GM21723 (cell line): ENCODE measurements at regions not wholly inside any gene's neighbourhood (a gene's known extent, or its start where the extent isn't known, plus 50 kb on each side); places are given as distances from the start of the nearest gene placed in this dataset.

Source experiments
- ATAC-seq: cut with Tn5 transposase; IDR thresholded peaks from one replicate; pipeline ENCODE4 v1.9.1; 2021; ENCODE audit warnings: mild to moderate bottlenecking, moderate library complexity; ENCODE audit not compliant: unreplicated experiment

DNA sequence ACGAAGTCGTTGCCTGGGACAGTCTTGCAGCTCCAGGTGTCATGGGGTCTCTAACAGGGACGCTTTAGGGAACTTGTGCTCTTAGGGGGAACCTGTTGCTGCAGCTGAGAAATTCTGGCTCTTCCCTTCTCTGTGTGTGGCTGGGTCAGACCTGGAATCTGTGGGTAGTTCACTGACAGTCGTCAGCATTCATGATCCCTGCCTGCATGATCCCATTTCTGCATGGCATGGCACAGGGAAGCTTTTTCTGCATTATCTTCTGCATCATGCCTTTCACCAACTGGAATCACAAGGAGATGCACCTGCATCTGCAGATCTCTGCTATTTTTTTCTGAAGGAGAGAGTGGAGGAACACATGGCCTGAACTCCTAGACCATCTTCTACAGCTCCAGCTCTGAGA, 85.6 kb downstream of the SOX9 start:
- ATAC-seq = no peak

DNA sequence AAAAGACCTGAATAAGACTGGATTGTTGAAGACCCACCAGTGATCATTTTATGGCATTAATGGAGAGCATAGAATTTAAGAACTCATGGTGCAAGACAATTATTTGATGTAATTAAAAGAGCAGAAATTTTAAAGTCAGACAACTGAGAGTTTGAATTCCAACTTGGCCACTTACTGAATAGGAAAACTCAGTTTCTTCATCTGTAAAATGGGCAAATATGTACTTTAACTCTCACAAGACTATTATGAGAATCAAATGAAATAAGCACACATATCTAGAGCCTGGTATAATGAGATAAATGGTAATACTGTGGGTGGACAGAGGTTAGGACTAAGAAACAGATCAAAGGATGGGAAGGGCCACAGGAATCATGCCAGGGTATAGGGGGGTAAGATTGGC, 88.0 kb downstream of the SOX9 start:
- ATAC-seq = no peak

DNA sequence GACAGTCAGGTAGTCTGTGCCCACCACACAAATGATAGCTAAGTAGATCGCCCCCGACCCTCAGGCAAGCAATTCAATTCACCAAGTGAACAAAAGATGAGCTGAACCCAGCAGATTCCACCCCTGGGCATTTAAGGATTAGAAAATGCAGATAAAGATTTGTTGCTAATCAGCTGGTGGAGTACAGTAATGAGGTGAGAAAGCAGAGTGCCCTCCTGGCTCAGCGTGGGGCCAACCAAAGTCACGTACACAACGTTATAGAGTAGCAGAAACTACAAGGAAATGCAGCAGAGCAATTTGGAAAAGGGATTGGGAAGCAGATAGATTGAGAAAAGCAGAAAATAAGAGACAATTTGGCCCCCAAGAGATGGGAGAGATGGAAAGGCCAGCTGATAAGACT, 91.2 kb downstream of the SOX9 start:
- no peak for ATAC-seq

DNA sequence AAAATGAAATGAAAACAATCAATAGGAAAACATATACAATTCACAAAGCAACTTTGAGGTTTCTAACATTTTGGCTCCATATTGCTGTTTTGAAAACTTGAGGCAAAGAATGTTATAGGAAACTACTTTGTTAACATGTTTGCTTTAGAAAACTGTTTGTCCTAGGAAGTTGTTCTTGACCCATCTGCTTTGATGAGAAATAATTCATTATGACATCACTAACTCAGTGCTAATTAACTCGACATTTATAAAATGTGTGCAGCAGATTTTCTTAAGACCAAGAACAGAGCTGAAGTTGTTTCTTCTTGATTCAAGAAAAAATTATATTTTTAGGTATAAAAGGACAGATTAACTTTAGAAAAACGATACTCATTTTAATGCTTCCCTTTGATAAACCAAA, 94.7 kb downstream of the SOX9 start:
- no peak for ATAC-seq

DNA sequence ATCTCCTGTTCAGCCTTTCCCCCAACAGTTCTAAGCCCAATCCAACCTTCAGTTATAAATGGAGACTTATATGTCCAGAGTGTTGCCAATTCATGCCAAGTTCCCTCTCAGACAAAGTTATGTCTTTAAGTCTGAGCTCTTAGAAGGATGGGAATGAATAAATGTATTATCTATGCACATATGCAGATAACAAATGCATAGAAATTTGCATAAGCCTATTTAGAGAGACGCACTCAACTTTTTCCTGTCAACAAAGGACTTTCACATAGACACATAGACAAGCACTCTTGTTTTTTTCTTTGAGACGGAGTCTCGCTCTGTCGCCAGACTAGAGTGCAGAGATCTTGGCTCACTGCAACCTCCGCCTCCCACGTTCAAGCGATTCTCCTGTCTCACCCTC, 95.1 kb downstream of the SOX9 start:
- no peak for ATAC-seq

GRCh38 chr17:72219137-72219823, 98.5 kb downstream of the SOX9 start:
- ATAC-seq = no peak

GRCh38 chr17:72219824-72220493, 99.1 kb downstream of the SOX9 start:
- no peak for ATAC-seq

GRCh38 chr17:72222661-72223380, 102.0 kb downstream of the SOX9 start:
- no peak for ATAC-seq

DNA sequence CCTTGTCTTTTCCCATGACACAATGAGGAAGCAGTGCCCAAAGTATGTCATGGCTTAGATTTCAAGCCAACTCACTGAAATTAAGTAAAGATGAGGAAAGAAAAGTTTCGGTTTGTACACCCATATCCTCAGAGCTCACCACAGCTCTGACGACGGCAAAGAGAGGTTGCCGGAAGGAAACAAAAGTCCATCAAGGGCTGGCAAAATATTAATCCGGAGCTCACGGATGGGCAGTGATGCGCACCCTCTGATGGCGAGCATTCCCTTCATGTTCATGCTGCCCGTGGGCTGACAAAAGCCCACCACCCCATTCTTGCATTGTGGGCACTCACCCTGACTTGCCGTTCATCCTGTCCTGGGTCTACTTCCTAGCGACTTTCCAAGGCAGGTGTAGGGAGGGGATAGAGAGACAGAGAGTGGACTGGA, 103.1 kb downstream of the SOX9 start:
- no peak for ATAC-seq

DNA sequence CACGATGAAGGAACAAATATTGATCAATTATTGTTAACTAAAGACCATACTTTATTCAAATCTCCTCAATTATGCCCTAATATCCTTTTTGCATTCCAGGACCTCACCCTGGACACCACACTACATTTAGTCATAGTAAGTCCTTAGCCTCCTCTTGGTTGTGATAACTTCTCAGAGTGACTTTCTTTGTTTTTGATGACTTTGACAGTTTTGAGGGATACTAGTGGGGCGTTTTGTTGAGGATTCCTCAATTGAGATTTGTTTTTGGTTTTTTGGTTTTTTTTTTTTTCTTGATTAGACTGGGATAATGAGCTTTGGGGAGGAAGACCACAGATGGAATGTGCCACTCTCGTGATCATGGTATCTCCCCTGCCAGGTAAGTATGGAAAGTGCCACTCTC, 105.5 kb downstream of the SOX9 start:
- ATAC-seq = no peak

DNA sequence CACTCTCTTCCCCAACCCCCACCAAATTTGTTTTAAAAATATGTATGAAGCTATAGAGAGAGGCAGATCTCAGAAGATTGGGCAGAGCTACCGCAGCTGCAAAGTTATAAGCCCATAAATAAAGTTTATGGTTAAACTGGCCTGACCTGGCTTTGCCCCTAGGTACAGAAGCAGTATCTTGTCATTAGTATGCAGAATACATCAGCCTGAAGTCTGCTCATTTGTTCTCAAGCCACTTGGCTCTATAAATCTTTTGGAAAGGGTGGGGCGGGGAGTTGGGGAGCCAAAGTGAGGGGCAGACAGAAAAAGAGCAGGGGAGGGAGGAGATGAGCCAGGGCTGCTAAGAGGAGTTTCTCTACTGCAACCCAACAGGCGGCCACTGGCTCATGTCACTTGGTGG, 113.2 kb downstream of the SOX9 start:
- no peak for ATAC-seq

- no peak for ATAC-seq
Observed at GRCh38 chr17:72234985-72235384, 114.2 kb downstream of the SOX9 start.

- ATAC-seq = no peak
Observed at GRCh38 chr17:72236980-72237633, 116.3 kb downstream of the SOX9 start.

- ATAC-seq = no peak
Observed at GRCh38 chr17:72238157-72238673, 117.4 kb downstream of the SOX9 start.

DNA sequence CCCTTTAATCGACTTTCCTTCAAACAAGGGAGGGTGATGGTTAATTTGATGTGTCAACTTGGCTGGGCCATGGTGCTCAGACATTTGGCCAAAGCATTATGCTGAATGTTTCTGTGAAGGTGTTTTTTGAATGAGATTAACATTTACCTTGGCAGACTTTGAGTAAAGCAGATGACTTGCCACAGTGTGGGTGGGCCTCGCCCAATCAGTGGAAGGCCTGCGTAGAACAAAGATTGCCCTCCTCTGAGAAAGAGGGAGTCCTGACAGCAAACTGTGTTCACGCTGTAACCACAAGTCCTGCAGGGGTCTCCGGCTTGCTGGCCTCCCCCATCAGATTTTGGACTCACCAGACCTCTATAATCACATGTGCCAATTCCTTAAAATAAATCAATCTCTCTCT, 118.7 kb downstream of the SOX9 start:
- no peak for ATAC-seq

- no peak for ATAC-seq
Observed at GRCh38 chr17:72240333-72240732, 119.5 kb downstream of the SOX9 start.

GRCh38 chr17:72244494-72244893, 123.7 kb downstream of the SOX9 start:
- ATAC-seq = no peak

GRCh38 chr17:72244956-72245355, 124.1 kb downstream of the SOX9 start:
- ATAC-seq = no peak

DNA sequence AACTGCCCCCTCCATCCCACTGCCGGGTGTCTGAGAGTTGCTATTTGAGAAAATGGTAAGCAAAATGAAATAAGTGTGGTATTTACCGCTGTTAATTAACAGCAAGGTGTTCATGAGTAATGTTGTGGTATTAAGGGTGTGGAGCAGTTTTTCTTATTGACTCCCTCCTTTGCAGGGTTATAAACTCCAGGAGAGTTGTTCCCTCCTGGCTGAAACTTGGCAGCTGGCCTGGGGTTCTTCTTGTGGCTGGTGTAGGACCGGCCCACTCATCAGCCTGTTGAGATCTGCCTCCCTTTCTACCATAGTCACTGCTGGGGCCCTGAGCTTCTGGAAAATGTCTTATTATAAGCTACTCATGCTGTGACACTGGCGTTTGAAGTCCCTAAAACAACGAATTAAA, 128.6 kb downstream of the SOX9 start:
- no peak for ATAC-seq

DNA sequence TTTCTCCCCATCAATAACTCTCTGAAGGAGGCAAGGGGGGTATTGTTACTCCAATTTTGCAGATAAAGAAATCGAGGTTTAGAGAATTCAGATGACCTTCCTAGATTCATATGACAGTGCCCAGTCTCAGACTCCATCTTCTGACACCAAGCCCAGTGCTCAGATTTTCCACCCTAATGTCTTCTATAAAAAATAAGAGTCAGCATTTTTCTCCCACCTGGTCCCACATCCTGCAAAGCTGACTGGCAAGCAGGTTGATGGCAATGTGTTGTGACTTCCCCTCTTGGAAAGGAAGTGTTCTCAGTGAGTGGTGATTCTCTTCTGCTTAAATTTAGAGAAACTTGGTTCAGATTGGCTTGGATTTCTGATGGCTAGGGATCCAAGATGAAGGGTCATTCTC, 129.4 kb downstream of the SOX9 start:
- ATAC-seq = no peak

DNA sequence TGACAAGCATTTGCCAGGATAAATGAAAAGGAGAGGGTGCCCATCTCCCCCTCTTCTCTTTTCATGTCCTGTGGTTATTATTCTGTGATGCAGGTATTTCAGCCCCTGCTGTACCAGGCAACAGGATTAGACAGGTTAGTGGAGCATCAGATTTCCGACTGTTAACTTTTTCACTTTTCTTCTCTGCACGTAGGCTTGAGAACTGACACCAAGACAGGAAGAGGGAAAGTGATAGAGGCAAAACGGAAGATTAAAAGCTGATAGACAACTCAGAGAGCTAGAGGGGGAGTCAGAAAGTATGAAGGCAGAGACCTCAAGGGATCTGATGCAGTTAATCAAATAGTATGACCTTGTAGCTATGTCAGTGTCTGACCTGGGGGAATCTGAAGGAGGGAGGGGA, 132.8 kb downstream of the SOX9 start:
- ATAC-seq = no peak
